ENCODE measurements at regions not wholly inside any gene's neighbourhood (a gene's known extent, or its start where the extent isn't known, plus 50 kb on each side); places are given as distances from the start of the nearest gene placed in this dataset.

GRCh38 chr4:188300385-188300784 lies 161.1 kb downstream of the TRIML1 start:
- TF ChIP-seq, protein P1, sequence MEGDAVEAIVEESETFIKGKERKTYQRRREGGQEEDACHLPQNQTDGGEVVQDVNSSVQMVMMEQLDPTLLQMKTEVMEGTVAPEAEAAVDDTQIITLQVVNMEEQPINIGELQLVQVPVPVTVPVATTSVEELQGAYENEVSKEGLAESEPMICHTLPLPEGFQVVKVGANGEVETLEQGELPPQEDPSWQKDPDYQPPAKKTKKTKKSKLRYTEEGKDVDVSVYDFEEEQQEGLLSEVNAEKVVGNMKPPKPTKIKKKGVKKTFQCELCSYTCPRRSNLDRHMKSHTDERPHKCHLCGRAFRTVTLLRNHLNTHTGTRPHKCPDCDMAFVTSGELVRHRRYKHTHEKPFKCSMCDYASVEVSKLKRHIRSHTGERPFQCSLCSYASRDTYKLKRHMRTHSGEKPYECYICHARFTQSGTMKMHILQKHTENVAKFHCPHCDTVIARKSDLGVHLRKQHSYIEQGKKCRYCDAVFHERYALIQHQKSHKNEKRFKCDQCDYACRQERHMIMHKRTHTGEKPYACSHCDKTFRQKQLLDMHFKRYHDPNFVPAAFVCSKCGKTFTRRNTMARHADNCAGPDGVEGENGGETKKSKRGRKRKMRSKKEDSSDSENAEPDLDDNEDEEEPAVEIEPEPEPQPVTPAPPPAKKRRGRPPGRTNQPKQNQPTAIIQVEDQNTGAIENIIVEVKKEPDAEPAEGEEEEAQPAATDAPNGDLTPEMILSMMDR (IDR thresholded peaks at IDR 0.05; ENCODE audit: unreplicated experiment in 3 of 3) = no peak
- no peaks in the 10 kb centered on the region for H3K27me3 Mint-ChIP-seq (ENCODE audit: low read depth)
- no peaks in the 10 kb centered on the region for H3K4me1 Mint-ChIP-seq
- H3K4me3 Mint-ChIP-seq = no peak overlapping the region
- H3K9me3 Mint-ChIP-seq = peaks cover 3% of the 10 kb centered on the region
- no peak overlapping the region for H3K27ac Mint-ChIP-seq
- H3K36me3 Mint-ChIP-seq (ENCODE audit: low read depth) = no peaks in the 10 kb centered on the region

DNA sequence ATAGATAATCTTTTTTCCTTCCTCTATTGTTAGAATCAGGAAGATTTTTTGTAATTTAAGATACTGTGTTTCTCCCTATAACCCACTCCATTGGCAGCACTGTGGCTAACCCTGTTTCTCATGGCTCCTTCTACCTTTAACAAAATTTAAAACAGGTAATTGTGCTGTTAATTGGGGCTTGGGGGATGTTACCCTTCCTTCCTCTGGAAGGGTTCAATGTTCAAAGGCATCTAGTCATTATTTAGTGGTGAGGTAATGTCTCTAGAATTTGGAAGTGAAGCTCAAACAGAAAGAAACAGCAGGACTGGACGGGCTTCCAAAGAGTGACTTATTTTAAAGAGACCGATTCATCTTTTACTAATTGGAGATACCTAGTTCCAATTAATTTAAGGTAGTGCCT lies 166.4 kb downstream of the TRIML1 start:
- Mint-ChIP-seq H3K4me3 (no peak overlapping the region), H3K27ac (no peak overlapping the region), H3K4me1 (no peaks in the 10 kb centered on the region), H3K36me3 (ENCODE audit: low read depth) (no peaks in the 10 kb centered on the region), H3K9me3 (peaks cover 3% of the 10 kb centered on the region), H3K27me3 (ENCODE audit: low read depth) (no peaks in the 10 kb centered on the region)
- TF ChIP-seq, protein P1 (IDR thresholded peaks at IDR 0.05; ENCODE audit: unreplicated experiment in 3 of 3) = no peak

DNA sequence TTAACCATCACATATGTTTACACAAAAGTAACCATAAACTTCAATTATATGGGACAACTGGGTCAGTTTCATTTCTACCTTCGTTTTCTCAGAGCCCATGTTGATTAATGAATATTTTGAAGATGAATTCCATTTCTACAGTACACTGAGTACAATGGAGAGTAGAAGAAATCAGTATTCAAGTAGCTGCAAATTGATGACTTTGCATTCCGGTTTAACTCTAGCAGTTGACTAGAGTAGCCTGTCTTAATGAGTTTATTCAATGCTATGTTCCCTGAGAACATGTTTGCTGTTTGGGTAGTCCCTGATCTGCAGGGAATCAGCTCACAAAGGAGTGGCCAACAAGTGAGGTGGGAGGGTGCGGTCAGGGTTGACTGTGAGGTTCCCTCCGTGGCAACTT lies 168.3 kb downstream of the TRIML1 start:
- Mint-ChIP-seq H3K4me3 (no peak overlapping the region), H3K4me1 (no peaks in the 10 kb centered on the region), H3K27ac (no peak overlapping the region), H3K9me3 (no peaks in the 10 kb centered on the region), H3K36me3 (ENCODE audit: low read depth) (no peaks in the 10 kb centered on the region), H3K27me3 (ENCODE audit: low read depth) (no peaks in the 10 kb centered on the region)
- TF ChIP-seq, protein P1 (IDR thresholded peaks at IDR 0.05; ENCODE audit: unreplicated experiment in 3 of 3) = no peak

DNA sequence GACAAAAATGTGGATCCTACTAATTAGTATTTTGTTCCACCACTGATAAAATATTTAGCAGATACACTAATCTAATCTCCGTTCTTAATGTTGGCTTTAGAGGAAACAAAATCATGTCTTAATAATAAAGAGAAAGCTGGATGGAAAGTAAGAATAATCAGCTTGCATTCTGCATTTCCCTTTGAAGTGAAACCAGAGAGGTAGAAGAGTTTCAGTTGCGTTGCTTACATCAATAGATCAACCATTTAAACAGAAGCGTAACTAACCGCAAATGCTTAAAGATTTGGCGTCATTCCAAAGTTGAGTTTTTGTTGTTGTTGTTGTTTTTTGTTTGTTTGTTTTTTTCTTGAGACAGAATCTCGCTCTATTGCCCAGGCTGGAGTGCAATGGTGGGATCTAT lies 168.9 kb downstream of the TRIML1 start:
- H3K9me3 Mint-ChIP-seq = no peaks in the 10 kb centered on the region
- H3K36me3 Mint-ChIP-seq (ENCODE audit: low read depth) = no peaks in the 10 kb centered on the region
- no peak overlapping the region for H3K4me3 Mint-ChIP-seq
- H3K27me3 Mint-ChIP-seq (ENCODE audit: low read depth) = no peaks in the 10 kb centered on the region
- no peak overlapping the region for H3K27ac Mint-ChIP-seq
- H3K4me1 Mint-ChIP-seq = no peaks in the 10 kb centered on the region
- TF ChIP-seq, protein P1 (IDR thresholded peaks at IDR 0.05; ENCODE audit: unreplicated experiment in 3 of 3) = no peak

DNA sequence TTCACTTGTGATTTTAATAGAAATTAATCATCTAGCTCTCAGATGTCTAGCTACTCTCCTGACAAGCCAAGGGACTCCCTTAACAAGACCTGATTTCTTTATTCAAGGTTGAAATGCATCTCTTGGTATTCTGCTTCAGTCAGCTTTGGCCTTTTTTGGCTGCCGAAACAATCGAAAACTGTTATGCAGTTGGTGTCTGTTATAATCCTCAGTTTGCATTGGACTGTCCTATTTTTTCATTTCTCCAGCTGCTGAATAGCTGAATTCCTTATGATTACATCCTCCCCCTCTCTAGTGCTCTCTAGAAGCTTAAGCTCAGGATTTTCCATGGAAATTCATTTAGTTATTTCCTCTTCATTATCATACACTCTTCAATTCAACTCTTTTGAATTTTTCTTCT lies 177.2 kb downstream of the TRIML1 start:
- Mint-ChIP-seq H3K4me1 (no peaks in the 10 kb centered on the region), H3K36me3 (ENCODE audit: low read depth) (no peaks in the 10 kb centered on the region), H3K27ac (no peak overlapping the region), H3K27me3 (ENCODE audit: low read depth) (no peaks in the 10 kb centered on the region), H3K9me3 (peaks cover 6% of the 10 kb centered on the region), H3K4me3 (no peak overlapping the region)
- TF ChIP-seq, protein P1 (IDR thresholded peaks at IDR 0.05; ENCODE audit: unreplicated experiment in 3 of 3) = no peak

- TF ChIP-seq, protein P1 (IDR thresholded peaks at IDR 0.05; ENCODE audit: unreplicated experiment in 3 of 3) = no peak
- Mint-ChIP-seq H3K27me3 (ENCODE audit: low read depth) (no peaks in the 10 kb centered on the region), H3K27ac (no peak overlapping the region), H3K4me1 (no peaks in the 10 kb centered on the region), H3K9me3 (no peaks in the 10 kb centered on the region), H3K36me3 (ENCODE audit: low read depth) (no peaks in the 10 kb centered on the region), H3K4me3 (no peak overlapping the region)
These were observed 189.7 kb downstream of the TRIML1 start for GRCh38 chr4:188328966-188329365.

All from nephron (organoid).